ENCODE measurements at regions not wholly inside any gene's neighbourhood (a gene's known extent, or its start where the extent isn't known, plus 50 kb on each side); places are given as distances from the start of the nearest gene placed in this dataset.

DNA sequence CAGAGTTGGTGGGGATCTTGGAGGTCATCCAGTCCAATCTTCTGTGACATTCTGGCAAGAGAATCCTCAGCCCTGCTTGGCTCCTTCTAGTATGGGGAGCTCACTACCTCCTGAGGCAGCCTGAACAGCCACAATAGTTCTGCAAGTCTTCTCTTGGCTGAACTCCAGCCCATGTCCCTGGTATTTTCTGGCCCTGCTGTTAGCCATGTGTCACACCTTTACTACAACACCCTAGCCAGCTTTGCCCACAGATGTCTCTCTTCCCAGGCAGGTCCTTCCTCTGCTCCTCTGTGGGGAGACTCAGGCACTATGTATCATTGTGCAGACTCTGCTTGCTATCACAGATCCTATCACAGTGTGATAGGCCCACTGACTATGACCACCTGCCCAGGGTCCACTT lies 297.7 kb downstream of the CTTN start:
- H3K9me3 ChIP-seq (ENCODE audit: low read length), result no peaks in the 10 kb centered on the region
- ChIA-PET CTCF (ENCODE audit: low intra/inter-chr PET ratio, low total read pairs) (no interaction called here), POLR2A (no interaction called here)
- no TSS peak for BruUV-seq (replicated peaks)
- 0 out of 2 replicates have a peak, but pooled peaks cover 6% of the 10 kb centered on the region for H4K20me1 ChIP-seq (ENCODE audit: insufficient read depth, low read length)
- H3K79me2 ChIP-seq (ENCODE audit: insufficient read depth, low read length), result peaks cover 2% of the 10 kb centered on the region
- no peak for DNase-seq (ENCODE audit: low spot score)
- peaks cover 16 to 41% of the 10 kb centered on the region in 2 experiments for H3K36me3 ChIP-seq (replicated peaks in 1 of 2; ENCODE audit: control insufficient read depth in 1 of 2, insufficient read depth in 2 of 2, low read length in 2 of 2)
- H3K9ac ChIP-seq (ENCODE audit: insufficient read depth, low read depth, low read length), result no peak overlapping the region
- in situ Hi-C loops (cut with HindIII; ENCODE audit: extremely low pct_ligation_motif_present, low pct_unique_long_range_greater_than_20kb) (no loop called here), intact Hi-C loops (cut with micrococcal nuclease; ENCODE audit: unreplicated experiment) (no loop called here)
- H3K4me3 ChIP-seq (replicated peaks in 1 of 3; ENCODE audit: insufficient read depth in 1 of 3, low read depth in 2 of 3, low read length in 3 of 3), result no peak overlapping the region
- H3K27ac ChIP-seq (ENCODE audit: extremely low read length, insufficient read depth, low read length), result no peak overlapping the region
- peaks cover 25% of the 10 kb centered on the region for H3K4me1 ChIP-seq (ENCODE audit: insufficient read depth, low read length)
- ATAC-seq, result no peak
- no peak overlapping the region for H3K4me2 ChIP-seq (ENCODE audit: low read depth, low read length)
- no peak overlapping the region for H2AFZ ChIP-seq (ENCODE audit: low read length)
- TF ChIP-seq ZNF138 (CRISPR knock-in tag; IDR thresholded peaks at IDR 0.05; ENCODE audit: low read depth) (no peak), ELF1 (CRISPR knock-in tag; IDR thresholded peaks at IDR 0.05) (no peak), CBX1 (IDR thresholded peaks at IDR 0.05; ENCODE audit: low read depth) (no peak), RXRB (CRISPR knock-in tag; IDR thresholded peaks at IDR 0.05; ENCODE audit: borderline replicate concordance) (no peak), ESRRA (CRISPR knock-in tag; IDR thresholded peaks at IDR 0.05; ENCODE audit: low read depth) (no peak)
- no peak for FAIRE-seq
- H3K27me3 ChIP-seq (ENCODE audit: control insufficient read depth in 1 of 2, insufficient read depth in 2 of 2, low read length in 2 of 2), result no peaks in the 10 kb centered on the region

DNA sequence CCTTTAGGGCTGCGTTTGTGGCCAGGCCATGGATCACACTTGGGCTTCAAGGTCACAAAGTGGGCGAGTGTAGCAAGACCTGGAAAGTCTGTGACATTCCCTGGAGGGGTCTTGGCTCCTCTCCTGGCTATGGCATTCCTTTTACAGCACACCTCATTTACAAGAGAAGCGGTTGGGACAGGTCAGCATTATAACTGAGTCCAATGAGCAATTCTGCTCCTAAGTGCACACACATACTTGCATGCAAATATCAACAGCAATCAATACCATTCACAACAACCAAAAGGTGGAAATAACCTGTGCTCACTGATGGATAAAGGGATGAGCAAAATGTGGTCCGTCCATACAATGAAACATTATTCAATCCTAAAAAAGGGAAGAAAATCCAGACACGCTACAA lies 298.2 kb downstream of the CTTN start:
- H3K4me1 ChIP-seq (ENCODE audit: insufficient read depth, low read length), result peaks cover 26% of the 10 kb centered on the region
- DNase-seq (ENCODE audit: low spot score), result no peak
- H3K27me3 ChIP-seq (ENCODE audit: control insufficient read depth in 1 of 2, insufficient read depth in 2 of 2, low read length in 2 of 2), result no peaks in the 10 kb centered on the region
- 0 out of 2 replicates have a peak, but pooled peaks cover 6% of the 10 kb centered on the region for H4K20me1 ChIP-seq (ENCODE audit: insufficient read depth, low read length)
- no peak for ATAC-seq
- H3K4me3 ChIP-seq (replicated peaks in 1 of 3; ENCODE audit: insufficient read depth in 1 of 3, low read depth in 2 of 3, low read length in 3 of 3), result no peak overlapping the region
- 96% methylated on average over 4 of the region's 5 CpGs for WGBS (ENCODE audit: low lambda C conversion rate)
- no peak overlapping the region for H2AFZ ChIP-seq (ENCODE audit: low read length)
- no TSS peak for BruUV-seq (replicated peaks)
- H3K27ac ChIP-seq (ENCODE audit: extremely low read length, insufficient read depth, low read length), result no peak overlapping the region
- H3K9ac ChIP-seq (ENCODE audit: insufficient read depth, low read depth, low read length), result no peak overlapping the region
- intact Hi-C loops (cut with micrococcal nuclease; ENCODE audit: unreplicated experiment), result no loop called here
- H3K9me3 ChIP-seq (ENCODE audit: low read length), result no peaks in the 10 kb centered on the region
- ChIA-PET CTCF (ENCODE audit: low intra/inter-chr PET ratio, low total read pairs) (no interaction called here), POLR2A (no interaction called here)
- H3K4me2 ChIP-seq (ENCODE audit: low read depth, low read length), result no peak overlapping the region
- peaks cover 2% of the 10 kb centered on the region for H3K79me2 ChIP-seq (ENCODE audit: insufficient read depth, low read length)
- H3K36me3 ChIP-seq (replicated peaks in 1 of 2; ENCODE audit: control insufficient read depth in 1 of 2, insufficient read depth in 2 of 2, low read length in 2 of 2), result peaks cover 16 to 39% of the 10 kb centered on the region in 2 experiments
- TF ChIP-seq MXD4 (CRISPR knock-in tag; IDR thresholded peaks at IDR 0.05), result no peak
- TF ChIP-seq SUZ12 (IDR thresholded peaks at IDR 0.05; ENCODE audit: low read depth, low read length), result no peak
- TF ChIP-seq, protein P1, sequence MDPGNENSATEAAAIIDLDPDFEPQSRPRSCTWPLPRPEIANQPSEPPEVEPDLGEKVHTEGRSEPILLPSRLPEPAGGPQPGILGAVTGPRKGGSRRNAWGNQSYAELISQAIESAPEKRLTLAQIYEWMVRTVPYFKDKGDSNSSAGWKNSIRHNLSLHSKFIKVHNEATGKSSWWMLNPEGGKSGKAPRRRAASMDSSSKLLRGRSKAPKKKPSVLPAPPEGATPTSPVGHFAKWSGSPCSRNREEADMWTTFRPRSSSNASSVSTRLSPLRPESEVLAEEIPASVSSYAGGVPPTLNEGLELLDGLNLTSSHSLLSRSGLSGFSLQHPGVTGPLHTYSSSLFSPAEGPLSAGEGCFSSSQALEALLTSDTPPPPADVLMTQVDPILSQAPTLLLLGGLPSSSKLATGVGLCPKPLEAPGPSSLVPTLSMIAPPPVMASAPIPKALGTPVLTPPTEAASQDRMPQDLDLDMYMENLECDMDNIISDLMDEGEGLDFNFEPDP (CRISPR knock-in tag; conservative IDR thresholded peaks at IDR 0.05), result no peak
- TF ChIP-seq XBP1 (CRISPR knock-in tag; IDR thresholded peaks at IDR 0.05), result no peak
- TF ChIP-seq TEAD2 (CRISPR knock-in tag; IDR thresholded peaks at IDR 0.05), result no peak
- TF ChIP-seq PHF5A (CRISPR knock-in tag; IDR thresholded peaks at IDR 0.05; ENCODE audit: low read depth, unreplicated experiment), result no peak
- FAIRE-seq, result no peak
- in situ Hi-C loops (cut with HindIII; ENCODE audit: extremely low pct_ligation_motif_present, low pct_unique_long_range_greater_than_20kb), result no loop called here
